K562 (cell line): ENCODE measurements at regions not wholly inside any gene's neighbourhood (a gene's known extent, or its start where the extent isn't known, plus 50 kb on each side); places are given as distances from the start of the nearest gene placed in this dataset.

Experiments used
- ATAC-seq: fragments of 200-7000 bp; cut with Tn5 transposase; 3 replicates; pipeline ENCODE4 v1.9.1; 2020; ENCODE audit warnings: moderate library complexity
- BruUV-seq: library from RNA; stranded (reverse); fragments of 400-500 nt; replicated peaks from 2 replicates; lab custom pipeline; 2021; lab: Mats Ljungman, UMichigan
- CTCF ChIA-PET: fragments of 300-600 bp; formaldehyde crosslinking; extraction: SDS; loops from one replicate; lab custom pipeline; 2021; ENCODE audit warnings: low intra/inter-chr PET ratio; lab: Yijun Ruan, JAX
- POLR2A ChIA-PET: fragments of 300-600, 350-650 bp; sonication (Branson Sonifier 250); formaldehyde crosslinking; extraction: SDS; loops from one replicate; lab custom pipeline; 2021; ENCODE audit warnings: antibody characterized with exemption, inconsistent platforms; lab: Yijun Ruan, JAX
- DNase-seq, 4 experiments: peaks; one replicate each; pipeline versions ENCODE4 v3.0.0 to v3.0.0-alpha.2; 2011 to 2018; ENCODE audit warnings: low spot score in 3 of 4, mixed read lengths in 3 of 4; ENCODE audit errors: extremely low read depth in 1 of 4
- FAIRE-seq: peaks from 2 replicates; lab custom pipeline; 2011; peaks lifted over from hg19 to GRCh38; lab: Jason Lieb, UNC
- H2AFZ ChIP-seq: 2 replicates; pipeline ENCODE4 v1.6.0; 2011; ENCODE audit warnings: low read depth, low read length, control low read depth, inconsistent platforms
- H3K27ac ChIP-seq: fragments of 200-600 bp; 3 replicates; pipeline ENCODE4 v1.8.0; 2011; ENCODE audit warnings: low read depth, mild to moderate bottlenecking, control low read depth, inconsistent platforms, low read length, moderate library complexity, mixed read lengths; ENCODE audit errors: extremely low read depth
- H3K27me3 ChIP-seq, 2 experiments: fragments of 300-600 bp in 1 of 2; 2 replicates in 1 of 2; 3 replicates in 1 of 2; pipeline versions ENCODE4 v1.6.0 to v1.8.0; 2011; ENCODE audit warnings: inconsistent platforms in 2 of 2, low read length in 2 of 2, mild to moderate bottlenecking in 1 of 2, mixed read lengths in 1 of 2, moderate library complexity in 1 of 2; ENCODE audit not compliant: control insufficient read depth in 2 of 2, insufficient read depth in 2 of 2
- H3K36me3 ChIP-seq: fragments of 300-600 bp; 3 replicates; pipeline ENCODE4 v1.8.0; 2011; ENCODE audit warnings: mild to moderate bottlenecking, low read length, inconsistent platforms; ENCODE audit not compliant: control insufficient read depth, insufficient read depth
- H3K4me1 ChIP-seq, 2 experiments: fragments of 200-600 bp in 1 of 2; replicated peaks in 1 of 2; 2 replicates in 1 of 2; 3 replicates in 1 of 2; pipeline versions ENCODE4 v1.5.1 to v1.8.0; 2011; ENCODE audit warnings: inconsistent platforms in 2 of 2, low read length in 2 of 2, mild to moderate bottlenecking in 1 of 2, mixed read lengths in 1 of 2, moderate library complexity in 1 of 2; ENCODE audit not compliant: control insufficient read depth in 2 of 2, insufficient read depth in 2 of 2
- H3K4me2 ChIP-seq: 2 replicates; pipeline ENCODE4 v1.6.1; 2011; ENCODE audit warnings: low read length, control low read depth, inconsistent platforms, mixed read lengths; ENCODE audit not compliant: insufficient read depth
- H3K4me3 ChIP-seq: fragments of 200-600 bp; sonication (generic), shearing (Covaris generic); 2 replicates; pipeline ENCODE4 v1.5.1; 2016; ENCODE audit warnings: control low read depth, inconsistent platforms
- H3K79me2 ChIP-seq: fragments of 200-600 bp; 3 replicates; pipeline ENCODE4 v1.8.0; 2011; ENCODE audit warnings: low read length, inconsistent platforms; ENCODE audit not compliant: control insufficient read depth, insufficient read depth
- H3K9ac ChIP-seq, 2 experiments: 2 replicates each; pipeline versions ENCODE4 v1.6.0 to v1.6.1; 2011; ENCODE audit warnings: low read depth in 2 of 2, low read length in 2 of 2, control low read depth in 1 of 2, inconsistent platforms in 1 of 2, mild to moderate bottlenecking in 1 of 2, mixed read lengths in 1 of 2; ENCODE audit not compliant: insufficient read depth in 1 of 2
- H3K9me1 ChIP-seq: one replicate; pipeline ENCODE4 v1.6.0; 2011; ENCODE audit warnings: inconsistent platforms, mild to moderate bottlenecking, low read length, moderate library complexity; ENCODE audit not compliant: control insufficient read depth, insufficient read depth
- H3K9me3 ChIP-seq: replicated peaks from 2 replicates; pipeline ENCODE4 v1.5.1; 2011; ENCODE audit warnings: low read depth, low read length, inconsistent platforms; ENCODE audit not compliant: control insufficient read depth, insufficient read depth
- H4K20me1 ChIP-seq: replicated peaks from 2 replicates; pipeline ENCODE4 v1.6.1; 2011; ENCODE audit warnings: low read length, inconsistent platforms, mixed read lengths; ENCODE audit not compliant: control insufficient read depth, insufficient read depth
- FIP1L1 ChIP-seq: fragments of 200-400 bp; formaldehyde crosslinking; IDR thresholded peaks from 2 replicates; pipeline ENCODE4 v1.6.1; 2018; ENCODE audit warnings: mild to moderate bottlenecking, low read depth, low read length; ENCODE audit not compliant: poor library complexity, severe bottlenecking
- MTA1 ChIP-seq: fragments of 450-650 bp; IDR thresholded peaks from 2 replicates; pipeline ENCODE4 v1.6.1; 2017; ENCODE audit warnings: borderline replicate concordance
- TAL1 ChIP-seq: fragments of 450-650 bp; IDR thresholded peaks from 2 replicates; pipeline ENCODE4 v1.6.1; 2016; ENCODE audit warnings: mild to moderate bottlenecking
- ZNF274 ChIP-seq: IDR thresholded peaks from 2 replicates; pipeline ENCODE4 v1.6.1; 2011; ENCODE audit warnings: low read depth, mild to moderate bottlenecking, low read length, moderate library complexity, borderline replicate concordance
- ZNF384 ChIP-seq: IDR thresholded peaks from 2 replicates; pipeline ENCODE4 v1.6.1; 2012; ENCODE audit warnings: low read depth, low read length, improper control_type of control experiment
- ZNF431 ChIP-seq: sonication (generic); formaldehyde crosslinking; IDR thresholded peaks from 2 replicates; pipeline ENCODE4 v1.8.0; 2022; ENCODE audit warnings: mild to moderate bottlenecking, missing genetic modification reagents
- ZNF644 ChIP-seq: fragments of 200-800 bp; sonication (Bioruptor generic); IDR thresholded peaks from 2 replicates; pipeline ENCODE4 v1.6.1; 2016; ENCODE audit warnings: low read depth, missing genetic modification characterization, missing compliant biosample characterization
- ZNF699 ChIP-seq: fragments of 250-450 bp; sonication (Bioruptor Pico); IDR thresholded peaks from 2 replicates; pipeline ENCODE4 v1.8.0; 2021; ENCODE audit warnings: mild to moderate bottlenecking, moderate library complexity; ENCODE audit not compliant: insufficient replicate concordance
- WGBS: fragments of 100-300 bp; shearing (Covaris generic); methylation state at CpG from one replicate; pipeline ENCODE4 v1.1.6; 2016; ENCODE audit warnings: low coverage, mixed read lengths; ENCODE audit not compliant: insufficient coverage; ENCODE audit errors: missing lambda C conversion rate; 5-methylcytosine and 5-hydroxymethylcytosine counted together
- in situ Hi-C: fragments of 300-500 bp; cut with MboI; formaldehyde crosslinking; loops from 4 replicates; pipeline ENCODE4 v1.15.0; 2018; ENCODE audit warnings: inconsistent platforms, mixed read lengths
- intact Hi-C: fragments of 100-400 bp; cut with micrococcal nuclease; formaldehyde crosslinking; loops from 2 replicates; pipeline ENCODE4 v1.14.2; 2022
- TF ChIP-seq, protein P1 (sequence below), 3 experiments: IDR thresholded peaks in 2 of 3; conservative IDR thresholded peaks in 1 of 3; 2 replicates each; pipeline ENCODE4 v1.5.1; 2011 to 2012; ENCODE audit warnings: low read length in 3 of 3, mild to moderate bottlenecking in 3 of 3, control low read depth in 2 of 3, improper control_type of control experiment in 1 of 3, inconsistent platforms in 1 of 3, low read depth in 1 of 3, mixed read lengths in 1 of 3, moderate library complexity in 1 of 3; ENCODE audit not compliant: insufficient read depth in 2 of 3
- TF ChIP-seq, protein P2 (sequence below): sonication (generic); IDR thresholded peaks from 2 replicates; pipeline ENCODE4 v1.6.1; 2016
- TF ChIP-seq, protein P3 (sequence below): IDR thresholded peaks from 3 replicates; pipeline ENCODE4 v1.6.1; 2011; ENCODE audit warnings: borderline replicate concordance, mild to moderate bottlenecking, moderate library complexity; ENCODE audit not compliant: insufficient read length; ENCODE audit errors: extremely low read depth
- TF ChIP-seq, protein P4 (sequence below): fragments of 250-450 bp; sonication (Bioruptor Pico); IDR thresholded peaks from 2 replicates; pipeline ENCODE4 v1.8.0; 2021; ENCODE audit warnings: moderate library complexity, mild to moderate bottlenecking, inconsistent platforms

DNA sequence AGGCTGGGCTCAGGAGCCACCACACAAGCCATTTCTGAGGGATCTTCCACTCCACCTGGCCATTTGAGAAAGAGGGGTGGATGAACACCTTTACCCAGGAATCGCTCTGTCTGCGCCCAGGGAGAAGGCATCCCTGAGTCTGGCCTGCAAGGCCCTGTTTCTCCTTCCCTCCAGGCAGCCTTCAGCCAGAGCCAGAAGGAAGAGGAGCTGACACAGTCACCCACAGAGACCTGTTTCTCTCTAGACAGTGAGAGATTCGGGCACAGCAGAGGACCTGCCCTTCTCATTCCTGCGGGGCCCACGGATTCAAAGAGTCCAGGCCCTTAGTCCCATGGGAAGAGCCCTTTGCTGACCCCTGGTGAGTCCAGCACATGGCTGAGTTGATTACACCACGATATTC is 127.5 kb upstream of the TNS3 start:
- Histone ChIP-seq H3K27me3 (peaks cover 3 to 17% of the 10 kb centered on the region in 2 experiments; a peak in 3 of 5 replicates), H3K4me1 (no peaks in the 10 kb centered on the region), H4K20me1 (no peaks in the 10 kb centered on the region; the same call in 1 of the 2 replicates), H2AFZ (no peak overlapping the region), H3K27ac (no peak overlapping the region), H3K9ac (no peak overlapping the region), H3K4me3 (no peak overlapping the region), H3K9me3 (no peaks in the 10 kb centered on the region), H3K79me2 (no peaks in the 10 kb centered on the region), H3K9me1 (no peaks in the 10 kb centered on the region), H3K36me3 (no peaks in the 10 kb centered on the region), H3K4me2 (no peak overlapping the region)
- POLR2A ChIA-PET, result interaction anchor here (0.6 to 0.7 kb wide), 2 partner anchors 25 to 396 kb away, joined by 3 read pairs; no protein-coding TSS in a partner anchor
- FAIRE-seq, result no peak
- 0% methylated on average over 6 of the region's 6 CpGs for WGBS
- peak; percentile 25; the same call in 1 of the 3 replicates for ATAC-seq
- DNase-seq, result no peak
- BruUV-seq, result no TSS peak
- intact Hi-C loops (no loop called here), in situ Hi-C loops (no loop called here)
- CTCF ChIA-PET, result no interaction called here
- no peak for TF ChIP-seq ZNF384
- no peak for TF ChIP-seq ZNF431 (CRISPR knock-in tag)
- TF ChIP-seq ZNF699 (CRISPR knock-in tag), result no peak
- no peak for TF ChIP-seq TAL1
- no peak for TF ChIP-seq MTA1
- no peak for TF ChIP-seq FIP1L1
- no peak for TF ChIP-seq ZNF644 (tag)
- TF ChIP-seq, protein P1, sequence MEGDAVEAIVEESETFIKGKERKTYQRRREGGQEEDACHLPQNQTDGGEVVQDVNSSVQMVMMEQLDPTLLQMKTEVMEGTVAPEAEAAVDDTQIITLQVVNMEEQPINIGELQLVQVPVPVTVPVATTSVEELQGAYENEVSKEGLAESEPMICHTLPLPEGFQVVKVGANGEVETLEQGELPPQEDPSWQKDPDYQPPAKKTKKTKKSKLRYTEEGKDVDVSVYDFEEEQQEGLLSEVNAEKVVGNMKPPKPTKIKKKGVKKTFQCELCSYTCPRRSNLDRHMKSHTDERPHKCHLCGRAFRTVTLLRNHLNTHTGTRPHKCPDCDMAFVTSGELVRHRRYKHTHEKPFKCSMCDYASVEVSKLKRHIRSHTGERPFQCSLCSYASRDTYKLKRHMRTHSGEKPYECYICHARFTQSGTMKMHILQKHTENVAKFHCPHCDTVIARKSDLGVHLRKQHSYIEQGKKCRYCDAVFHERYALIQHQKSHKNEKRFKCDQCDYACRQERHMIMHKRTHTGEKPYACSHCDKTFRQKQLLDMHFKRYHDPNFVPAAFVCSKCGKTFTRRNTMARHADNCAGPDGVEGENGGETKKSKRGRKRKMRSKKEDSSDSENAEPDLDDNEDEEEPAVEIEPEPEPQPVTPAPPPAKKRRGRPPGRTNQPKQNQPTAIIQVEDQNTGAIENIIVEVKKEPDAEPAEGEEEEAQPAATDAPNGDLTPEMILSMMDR (IDR thresholded peaks at IDR 0.05 in 2 of 3, conservative IDR thresholded peaks at IDR 0.05 in 1 of 3; ENCODE audit: insufficient read depth in 2 of 3, low read depth in 1 of 3, low read length in 3 of 3), result no peak
- TF ChIP-seq, protein P2, sequence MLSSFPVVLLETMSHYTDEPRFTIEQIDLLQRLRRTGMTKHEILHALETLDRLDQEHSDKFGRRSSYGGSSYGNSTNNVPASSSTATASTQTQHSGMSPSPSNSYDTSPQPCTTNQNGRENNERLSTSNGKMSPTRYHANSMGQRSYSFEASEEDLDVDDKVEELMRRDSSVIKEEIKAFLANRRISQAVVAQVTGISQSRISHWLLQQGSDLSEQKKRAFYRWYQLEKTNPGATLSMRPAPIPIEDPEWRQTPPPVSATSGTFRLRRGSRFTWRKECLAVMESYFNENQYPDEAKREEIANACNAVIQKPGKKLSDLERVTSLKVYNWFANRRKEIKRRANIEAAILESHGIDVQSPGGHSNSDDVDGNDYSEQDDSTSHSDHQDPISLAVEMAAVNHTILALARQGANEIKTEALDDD, result no peak
- TF ChIP-seq, protein P3, sequence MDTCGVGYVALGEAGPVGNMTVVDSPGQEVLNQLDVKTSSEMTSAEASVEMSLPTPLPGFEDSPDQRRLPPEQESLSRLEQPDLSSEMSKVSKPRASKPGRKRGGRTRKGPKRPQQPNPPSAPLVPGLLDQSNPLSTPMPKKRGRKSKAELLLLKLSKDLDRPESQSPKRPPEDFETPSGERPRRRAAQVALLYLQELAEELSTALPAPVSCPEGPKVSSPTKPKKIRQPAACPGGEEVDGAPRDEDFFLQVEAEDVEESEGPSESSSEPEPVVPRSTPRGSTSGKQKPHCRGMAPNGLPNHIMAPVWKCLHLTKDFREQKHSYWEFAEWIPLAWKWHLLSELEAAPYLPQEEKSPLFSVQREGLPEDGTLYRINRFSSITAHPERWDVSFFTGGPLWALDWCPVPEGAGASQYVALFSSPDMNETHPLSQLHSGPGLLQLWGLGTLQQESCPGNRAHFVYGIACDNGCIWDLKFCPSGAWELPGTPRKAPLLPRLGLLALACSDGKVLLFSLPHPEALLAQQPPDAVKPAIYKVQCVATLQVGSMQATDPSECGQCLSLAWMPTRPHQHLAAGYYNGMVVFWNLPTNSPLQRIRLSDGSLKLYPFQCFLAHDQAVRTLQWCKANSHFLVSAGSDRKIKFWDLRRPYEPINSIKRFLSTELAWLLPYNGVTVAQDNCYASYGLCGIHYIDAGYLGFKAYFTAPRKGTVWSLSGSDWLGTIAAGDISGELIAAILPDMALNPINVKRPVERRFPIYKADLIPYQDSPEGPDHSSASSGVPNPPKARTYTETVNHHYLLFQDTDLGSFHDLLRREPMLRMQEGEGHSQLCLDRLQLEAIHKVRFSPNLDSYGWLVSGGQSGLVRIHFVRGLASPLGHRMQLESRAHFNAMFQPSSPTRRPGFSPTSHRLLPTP, result no peak
- TF ChIP-seq ZNF274, result no peak
- TF ChIP-seq, protein P4, sequence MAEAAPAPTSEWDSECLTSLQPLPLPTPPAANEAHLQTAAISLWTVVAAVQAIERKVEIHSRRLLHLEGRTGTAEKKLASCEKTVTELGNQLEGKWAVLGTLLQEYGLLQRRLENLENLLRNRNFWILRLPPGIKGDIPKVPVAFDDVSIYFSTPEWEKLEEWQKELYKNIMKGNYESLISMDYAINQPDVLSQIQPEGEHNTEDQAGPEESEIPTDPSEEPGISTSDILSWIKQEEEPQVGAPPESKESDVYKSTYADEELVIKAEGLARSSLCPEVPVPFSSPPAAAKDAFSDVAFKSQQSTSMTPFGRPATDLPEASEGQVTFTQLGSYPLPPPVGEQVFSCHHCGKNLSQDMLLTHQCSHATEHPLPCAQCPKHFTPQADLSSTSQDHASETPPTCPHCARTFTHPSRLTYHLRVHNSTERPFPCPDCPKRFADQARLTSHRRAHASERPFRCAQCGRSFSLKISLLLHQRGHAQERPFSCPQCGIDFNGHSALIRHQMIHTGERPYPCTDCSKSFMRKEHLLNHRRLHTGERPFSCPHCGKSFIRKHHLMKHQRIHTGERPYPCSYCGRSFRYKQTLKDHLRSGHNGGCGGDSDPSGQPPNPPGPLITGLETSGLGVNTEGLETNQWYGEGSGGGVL (CRISPR knock-in tag), result no peak
